HEK293T (cell line): ENCODE measurements at regions not wholly inside any gene's neighbourhood (a gene's known extent, or its start where the extent isn't known, plus 50 kb on each side); places are given as distances from the start of the nearest gene placed in this dataset.

Source experiments
- CTCF ChIA-PET: fragments of 350-600 bp; formaldehyde crosslinking; extraction: SDS; loops from one replicate; lab custom pipeline; 2021; ENCODE audit warnings: antibody characterized with exemption, inconsistent platforms; lab: Yijun Ruan, JAX
- POLR2A ChIA-PET: fragments of 350-600 bp; formaldehyde crosslinking; extraction: SDS; loops from one replicate; lab custom pipeline; 2020; ENCODE audit warnings: antibody characterized with exemption, inconsistent platforms; lab: Yijun Ruan, JAX
- DNase-seq: peaks from one replicate; pipeline ENCODE4 v3.0.0; 2012; ENCODE audit warnings: mixed read lengths; ENCODE audit errors: extremely low spot score
- ARNT ChIP-seq: fragments of 450-650 bp; IDR thresholded peaks from 2 replicates; pipeline ENCODE4 v1.6.1; 2017; ENCODE audit warnings: mild to moderate bottlenecking
- BHLHE40 ChIP-seq: fragments of 450-650 bp; IDR thresholded peaks from 2 replicates; pipeline ENCODE4 v1.6.1; 2016; ENCODE audit warnings: mild to moderate bottlenecking, moderate library complexity, borderline replicate concordance
- CTBP1 ChIP-seq: fragments of 450-650 bp; IDR thresholded peaks from 2 replicates; pipeline ENCODE4 v1.6.1; 2016; ENCODE audit warnings: borderline replicate concordance
- ELF4 ChIP-seq: fragments of 450-650 bp; IDR thresholded peaks from 2 replicates; pipeline ENCODE4 v1.6.1; 2017; ENCODE audit warnings: antibody characterized with exemption
- FOXA1 ChIP-seq: fragments of 450-650 bp; IDR thresholded peaks from 2 replicates; pipeline ENCODE4 v1.6.1; 2016; ENCODE audit warnings: mild to moderate bottlenecking
- FOXK2 ChIP-seq: fragments of 450-650 bp; IDR thresholded peaks from 2 replicates; pipeline ENCODE4 v1.6.1; 2016; ENCODE audit warnings: mild to moderate bottlenecking
- FOXM1 ChIP-seq: fragments of 450-650 bp; IDR thresholded peaks from 2 replicates; pipeline ENCODE4 v1.6.1; 2017; ENCODE audit warnings: mild to moderate bottlenecking, borderline replicate concordance
- HDGF ChIP-seq: fragments of 450-650 bp; IDR thresholded peaks from 2 replicates; pipeline ENCODE4 v1.6.1; 2017; ENCODE audit warnings: antibody characterized with exemption, borderline replicate concordance
- L3MBTL2 ChIP-seq: fragments of 450-650 bp; conservative IDR thresholded peaks from 2 replicates; pipeline ENCODE4 v1.6.1; 2016; ENCODE audit warnings: mild to moderate bottlenecking
- LEF1 ChIP-seq: fragments of 450-650 bp; IDR thresholded peaks from 2 replicates; pipeline ENCODE4 v1.6.1; 2017; ENCODE audit warnings: mild to moderate bottlenecking, borderline replicate concordance
- NFRKB ChIP-seq: fragments of 450-650 bp; IDR thresholded peaks from 2 replicates; pipeline ENCODE4 v1.6.1; 2016; ENCODE audit warnings: mild to moderate bottlenecking, moderate library complexity
- SP1 ChIP-seq: fragments of 450-650 bp; IDR thresholded peaks from 2 replicates; pipeline ENCODE4 v1.6.1; 2017
- SUZ12 ChIP-seq: fragments of 450-650 bp; IDR thresholded peaks from 2 replicates; pipeline ENCODE4 v1.6.1; 2016; ENCODE audit warnings: mild to moderate bottlenecking
- TARDBP ChIP-seq: fragments of 450-650 bp; IDR thresholded peaks from 2 replicates; pipeline ENCODE4 v1.6.1; 2016
- ZNF384 ChIP-seq: fragments of 450-650 bp; IDR thresholded peaks from 2 replicates; pipeline ENCODE4 v1.6.1; 2016
- TF ChIP-seq, protein P1 (sequence below): fragments of 450-650 bp; IDR thresholded peaks from 2 replicates; pipeline ENCODE4 v1.6.1; 2016

DNA sequence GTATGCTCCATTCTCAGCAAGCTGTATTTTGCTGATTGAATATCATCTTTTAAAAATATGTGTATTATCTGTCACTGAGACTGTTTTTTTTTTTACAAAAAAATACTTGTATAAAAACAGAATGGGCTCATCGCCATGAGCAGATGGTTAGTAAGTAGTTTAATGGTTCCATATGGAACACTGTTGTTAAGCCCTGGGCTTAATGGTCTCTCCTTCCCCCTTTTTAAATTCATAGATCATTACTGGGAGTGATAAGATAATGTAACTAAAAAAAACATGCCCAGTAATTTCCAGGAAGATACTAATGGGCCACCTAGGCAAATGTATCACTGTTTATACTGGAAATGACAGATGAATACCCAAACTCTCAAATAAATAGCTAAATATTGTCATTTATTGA is 95.3 kb upstream of the TPRG1 start:
- DNase-seq, result no peak
- CTCF ChIA-PET, result no interaction called here
- TF ChIP-seq LEF1 (no peak), FOXM1 (no peak), FOXK2 (no peak), SUZ12 (no peak), FOXA1 (no peak), ARNT (no peak)
- POLR2A ChIA-PET, result no interaction called here

DNA sequence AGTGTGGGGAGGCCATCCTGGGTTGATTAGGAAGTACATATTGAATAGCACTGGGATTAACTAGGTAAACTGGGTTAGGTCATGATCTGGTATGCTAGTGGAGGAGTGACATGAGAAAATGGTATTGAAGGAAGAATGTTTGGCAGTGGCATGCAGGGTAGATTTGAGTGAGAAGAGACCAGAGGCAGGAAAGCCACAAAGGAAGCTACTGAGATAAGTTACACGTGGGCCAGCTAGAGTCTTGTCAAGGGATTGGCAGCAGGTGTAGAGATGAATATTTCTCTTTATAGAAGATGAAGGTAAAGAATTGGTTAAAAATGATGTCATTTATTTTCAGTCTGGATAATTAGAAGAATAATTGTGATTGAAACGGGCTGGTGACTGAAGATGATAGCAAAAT is 91.0 kb upstream of the TPRG1 start:
- no peak for DNase-seq
- ChIA-PET CTCF (no interaction called here), POLR2A (no interaction called here)
- TF ChIP-seq ELF4 (no peak), CTBP1 (no peak), SP1 (no peak), NFRKB (no peak), SUZ12 (no peak), LEF1 (no peak), L3MBTL2 (no peak), ARNT (no peak), BHLHE40 (no peak), HDGF (no peak), TARDBP (no peak), FOXA1 (no peak), FOXM1 (no peak)
- TF ChIP-seq, protein P1, sequence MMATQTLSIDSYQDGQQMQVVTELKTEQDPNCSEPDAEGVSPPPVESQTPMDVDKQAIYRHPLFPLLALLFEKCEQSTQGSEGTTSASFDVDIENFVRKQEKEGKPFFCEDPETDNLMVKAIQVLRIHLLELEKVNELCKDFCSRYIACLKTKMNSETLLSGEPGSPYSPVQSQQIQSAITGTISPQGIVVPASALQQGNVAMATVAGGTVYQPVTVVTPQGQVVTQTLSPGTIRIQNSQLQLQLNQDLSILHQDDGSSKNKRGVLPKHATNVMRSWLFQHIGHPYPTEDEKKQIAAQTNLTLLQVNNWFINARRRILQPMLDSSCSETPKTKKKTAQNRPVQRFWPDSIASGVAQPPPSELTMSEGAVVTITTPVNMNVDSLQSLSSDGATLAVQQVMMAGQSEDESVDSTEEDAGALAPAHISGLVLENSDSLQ, result no peak

DNA sequence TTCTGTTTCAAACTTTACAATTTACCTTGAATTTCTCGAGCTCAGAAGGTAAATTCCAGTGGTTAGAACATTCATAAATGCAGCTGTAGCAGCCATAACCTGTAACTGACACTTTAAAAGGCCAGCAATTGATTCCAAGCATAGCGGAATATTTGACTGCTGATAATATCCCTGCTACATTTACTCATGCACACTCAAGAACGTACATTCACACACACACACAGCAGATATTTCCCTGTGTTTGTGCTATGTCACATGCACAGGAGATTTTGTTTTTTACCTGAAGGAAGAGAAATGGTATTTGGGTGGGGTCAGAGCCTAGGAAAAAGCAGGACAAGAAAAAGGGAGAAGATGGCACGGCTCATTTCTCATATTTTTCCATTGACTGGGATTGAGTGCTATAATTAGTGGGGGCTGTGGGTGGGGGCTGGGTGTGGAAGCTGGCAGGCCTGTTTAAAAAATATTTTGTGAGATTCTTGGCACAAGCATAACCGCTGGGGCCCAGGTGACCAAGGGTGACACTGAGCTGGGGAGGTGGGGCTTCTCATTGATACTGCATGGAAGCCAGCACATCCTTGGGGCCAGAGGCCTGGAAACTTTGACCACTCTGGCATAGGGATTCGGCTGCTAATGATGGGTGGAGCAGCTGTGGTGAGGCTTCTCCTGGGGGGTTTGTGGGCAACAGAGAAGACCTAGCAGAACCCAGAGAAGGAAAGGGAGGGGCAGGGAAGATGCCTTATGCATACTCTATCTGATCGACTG is 88.9 kb upstream of the TPRG1 start:
- DNase-seq, result no peak
- TF ChIP-seq NFRKB, result no peak
- no peak for TF ChIP-seq ELF4
- TF ChIP-seq BHLHE40, result no peak
- TF ChIP-seq ZNF384, result no peak
- no peak for TF ChIP-seq FOXK2
- TF ChIP-seq FOXA1, result no peak
- TF ChIP-seq TARDBP, result no peak
- TF ChIP-seq CTBP1, result no peak
- POLR2A ChIA-PET, result no interaction called here
- CTCF ChIA-PET, result no interaction called here

DNA sequence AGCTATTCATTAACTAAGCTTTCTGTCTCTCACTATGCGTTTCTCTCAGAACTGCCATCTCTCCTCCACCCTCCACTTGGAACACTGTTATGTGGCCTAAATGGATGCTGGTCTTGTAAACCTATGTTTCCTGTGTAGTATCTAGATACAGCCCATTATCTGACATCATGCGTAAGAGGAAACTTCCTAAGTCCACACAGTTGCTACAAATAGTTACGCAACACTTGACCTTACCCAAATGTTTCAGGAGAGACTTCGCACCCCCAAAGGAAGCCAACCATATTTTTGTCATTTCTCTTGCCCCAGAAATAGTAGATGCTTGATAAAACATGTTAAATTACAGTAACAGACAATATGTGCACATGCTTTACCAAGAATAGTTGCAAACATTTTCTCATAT is 87.2 kb upstream of the TPRG1 start:
- POLR2A ChIA-PET, result no interaction called here
- no peak for DNase-seq
- TF ChIP-seq BHLHE40 (no peak), NFRKB (no peak), CTBP1 (no peak), FOXM1 (no peak), LEF1 (no peak), ELF4 (no peak), ZNF384 (no peak), L3MBTL2 (no peak), TARDBP (no peak), HDGF (no peak), SUZ12 (no peak), FOXA1 (no peak), ARNT (no peak), SP1 (no peak), FOXK2 (no peak)
- TF ChIP-seq, protein P1, result no peak
- CTCF ChIA-PET, result no interaction called here

DNA sequence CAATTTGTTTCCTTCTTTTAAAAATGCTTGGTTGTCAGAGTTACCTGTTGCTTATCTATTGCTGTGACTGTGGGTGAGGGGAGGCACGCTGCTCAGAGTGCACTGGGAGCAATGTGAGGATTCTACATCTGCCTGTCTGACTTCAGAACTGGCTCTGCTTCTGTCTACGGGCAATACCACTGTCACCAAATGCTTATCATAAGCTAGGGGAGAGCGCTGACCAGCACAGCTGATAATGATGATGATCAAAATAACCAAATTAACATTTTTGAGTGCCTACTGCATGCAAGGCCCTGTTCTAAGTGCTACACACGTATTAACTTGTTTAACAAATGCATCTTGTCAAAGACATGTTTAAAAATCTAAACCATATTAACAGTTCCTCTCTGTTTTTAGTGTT is 79.2 kb upstream of the TPRG1 start:
- ChIA-PET CTCF (no interaction called here), POLR2A (no interaction called here)
- no peak for TF ChIP-seq ARNT
- TF ChIP-seq NFRKB, result no peak
- TF ChIP-seq SUZ12, result no peak
- TF ChIP-seq HDGF, result no peak
- no peak for TF ChIP-seq L3MBTL2
- TF ChIP-seq ZNF384, result no peak
- no peak for TF ChIP-seq TARDBP
- DNase-seq, result no peak

DNA sequence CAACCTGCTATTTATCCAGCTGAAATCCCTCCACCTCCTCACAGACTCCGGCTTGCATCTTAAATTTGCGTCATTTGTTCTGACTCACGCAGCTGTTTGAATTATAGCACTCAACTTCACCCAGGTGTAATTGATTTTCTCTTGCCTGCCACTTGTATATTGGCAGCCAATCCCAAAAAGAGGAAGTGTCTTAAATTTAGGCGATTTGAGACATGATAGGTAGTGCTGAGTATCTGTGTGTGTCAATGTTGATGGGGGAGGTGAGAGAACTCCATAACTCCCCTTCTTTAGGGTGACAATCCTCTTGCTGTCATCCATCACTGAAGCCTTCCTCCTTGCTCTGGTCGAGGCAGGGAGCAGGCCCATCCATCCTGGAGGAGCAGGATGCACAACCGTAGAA is 77.2 kb upstream of the TPRG1 start:
- CTCF ChIA-PET, result no interaction called here
- no peak for TF ChIP-seq TARDBP
- TF ChIP-seq ELF4, result no peak
- TF ChIP-seq ARNT, result no peak
- no peak for TF ChIP-seq FOXA1
- TF ChIP-seq, protein P1, result no peak
- no peak for TF ChIP-seq SP1
- no peak for TF ChIP-seq L3MBTL2
- TF ChIP-seq HDGF, result no peak
- TF ChIP-seq FOXM1, result no peak
- TF ChIP-seq LEF1, result no peak
- no peak for TF ChIP-seq BHLHE40
- no peak for TF ChIP-seq FOXK2
- TF ChIP-seq CTBP1, result no peak
- no peak for TF ChIP-seq NFRKB
- no peak for TF ChIP-seq ZNF384
- POLR2A ChIA-PET, result no interaction called here
- no peak for DNase-seq

DNA sequence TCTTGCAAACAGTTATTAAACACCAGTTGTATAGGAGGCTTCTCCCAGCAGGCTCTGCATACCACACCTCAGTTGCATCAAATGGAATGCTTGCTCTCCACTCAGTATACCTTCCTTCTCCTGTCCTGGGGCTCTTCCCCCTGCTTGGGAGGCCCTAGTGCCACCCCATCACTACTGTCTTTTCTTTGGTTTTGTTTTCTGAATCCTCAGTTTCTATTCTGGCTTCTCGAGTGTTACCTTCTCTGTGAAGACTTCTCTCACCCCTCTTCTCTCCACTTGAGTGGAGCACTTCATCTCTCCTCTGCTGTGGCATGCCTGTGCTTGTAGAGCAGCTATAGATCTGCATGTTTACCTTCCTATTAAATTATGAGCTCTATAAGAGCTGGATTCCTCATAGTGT is 75.7 kb upstream of the TPRG1 start:
- CTCF ChIA-PET, result no interaction called here
- DNase-seq, result no peak
- POLR2A ChIA-PET, result no interaction called here
- TF ChIP-seq NFRKB (no peak), FOXK2 (no peak), SP1 (no peak), SUZ12 (no peak), FOXM1 (no peak), ELF4 (no peak), LEF1 (no peak), L3MBTL2 (no peak), ARNT (no peak), TARDBP (no peak), CTBP1 (no peak), FOXA1 (no peak), ZNF384 (no peak), HDGF (no peak)
- TF ChIP-seq, protein P1, result no peak
